HT-29 (cell line): ENCODE measurements at regions not wholly inside any gene's neighbourhood (a gene's known extent, or its start where the extent isn't known, plus 50 kb on each side); places are given as distances from the start of the nearest gene placed in this dataset.

Experiments
- DNase-seq: peaks from one replicate; pipeline ENCODE4 v3.0.0-alpha.2; 2015; ENCODE audit warnings: low spot score

GRCh38 chr13:104779311-104779993, 1713.2 kb upstream of the SLC10A2 start:
- no peak for DNase-seq

- peak; percentile 68 for DNase-seq
Measured at GRCh38 chr13:104773775-104774174, 1707.6 kb upstream of the SLC10A2 start.

- no peak for DNase-seq
Measured at GRCh38 chr13:104769545-104769944, 1703.3 kb upstream of the SLC10A2 start.

- no peak for DNase-seq
Measured at GRCh38 chr13:104766319-104766718, 1700.1 kb upstream of the SLC10A2 start.

- DNase-seq, result no peak
Measured at GRCh38 chr13:104764600-104764999, 1698.4 kb upstream of the SLC10A2 start.

GRCh38 chr13:104759069-104759468, 1692.9 kb upstream of the SLC10A2 start:
- no peak for DNase-seq

- no peak for DNase-seq
Measured at GRCh38 chr13:104757712-104758111, 1691.5 kb upstream of the SLC10A2 start.

GRCh38 chr13:104750377-104750776, 1684.2 kb upstream of the SLC10A2 start:
- peak; percentile 52 for DNase-seq

GRCh38 chr13:104740641-104741222, 1674.5 kb upstream of the SLC10A2 start:
- DNase-seq, result no peak

GRCh38 chr13:104737713-104738112, 1671.5 kb upstream of the SLC10A2 start:
- DNase-seq, result no peak

GRCh38 chr13:104733427-104733826, 1667.2 kb upstream of the SLC10A2 start:
- no peak for DNase-seq

GRCh38 chr13:104715111-104715510, 1648.9 kb upstream of the SLC10A2 start:
- DNase-seq, result no peak

- no peak for DNase-seq
Measured at GRCh38 chr13:104705031-104705750, 1639.0 kb upstream of the SLC10A2 start.

GRCh38 chr13:104701591-104701990, 1635.4 kb upstream of the SLC10A2 start:
- no peak for DNase-seq

GRCh38 chr13:104694397-104694796, 1628.2 kb upstream of the SLC10A2 start:
- no peak for DNase-seq

- no peak for DNase-seq
Measured at GRCh38 chr13:104693126-104693525, 1626.9 kb upstream of the SLC10A2 start.

GRCh38 chr13:104691767-104692467, 1625.7 kb upstream of the SLC10A2 start:
- no peak for DNase-seq

GRCh38 chr13:104686484-104686883, 1620.3 kb upstream of the SLC10A2 start:
- no peak for DNase-seq

GRCh38 chr13:104683789-104684188, 1617.6 kb upstream of the SLC10A2 start:
- peak; percentile 27 for DNase-seq

GRCh38 chr13:104678161-104678560, 1611.9 kb upstream of the SLC10A2 start:
- DNase-seq, result no peak

GRCh38 chr13:104671901-104672300, 1605.7 kb upstream of the SLC10A2 start:
- DNase-seq, result no peak

GRCh38 chr13:104657196-104657595, 1591.0 kb upstream of the SLC10A2 start:
- no peak for DNase-seq
